PC-9 (cell line): ENCODE measurements at regions not wholly inside any gene's neighbourhood (a gene's known extent, or its start where the extent isn't known, plus 50 kb on each side); places are given as distances from the start of the nearest gene placed in this dataset.

ENCODE experiments used
- CTCF ChIP-seq: fragments of 200-600 bp; sonication (generic); conservative IDR thresholded peaks from 2 replicates; pipeline ENCODE4 v1.6.1; 2017; ENCODE audit warnings: mixed run types, antibody characterized with exemption, mild to moderate bottlenecking, moderate library complexity
- EZH2 ChIP-seq: fragments of 200-600 bp; sonication (generic); IDR thresholded peaks from 2 replicates; pipeline ENCODE4 v1.8.0; 2017; ENCODE audit warnings: antibody characterized with exemption, low read depth

- TF ChIP-seq EZH2: no peak
- TF ChIP-seq CTCF: no peak
Measured at GRCh38 chrX:18032486-18033221, 171.6 kb upstream of the RAI2 start.
